Gastroesophageal sphincter (tissue), 3 donors: ENCODE measurements at regions not wholly inside any gene's neighbourhood (a gene's known extent, or its start where the extent isn't known, plus 50 kb on each side); places are given as distances from the start of the nearest gene placed in this dataset.

Source experiments
- CTCF ChIP-seq, 4 experiments: fragments of 200-600 bp in 2 of 4; fragments of 450-650 bp in 2 of 4; sonication (generic) in 1 of 4; IDR thresholded peaks; one replicate each; pipeline ENCODE4 v1.5.1; 2017 to 2019; ENCODE audit warnings: antibody characterized with exemption in 4 of 4, mild to moderate bottlenecking in 2 of 4, moderate library complexity in 2 of 4
- POLR2AphosphoS5 ChIP-seq: sonication (generic); formaldehyde crosslinking; IDR thresholded peaks from one replicate; pipeline ENCODE4 v1.6.1; 2017; ENCODE audit warnings: antibody characterized with exemption

- no peak for TF ChIP-seq CTCF (IDR thresholded peaks at IDR 0.05)
- no peak for TF ChIP-seq POLR2AphosphoS5
These were observed 1365.7 kb upstream of the C9orf72 start for GRCh38 chr9:28938981-28939380.
